ENCODE measurements at regions not wholly inside any gene's neighbourhood (a gene's known extent, or its start where the extent isn't known, plus 50 kb on each side); places are given as distances from the start of the nearest gene placed in this dataset.

DNA sequence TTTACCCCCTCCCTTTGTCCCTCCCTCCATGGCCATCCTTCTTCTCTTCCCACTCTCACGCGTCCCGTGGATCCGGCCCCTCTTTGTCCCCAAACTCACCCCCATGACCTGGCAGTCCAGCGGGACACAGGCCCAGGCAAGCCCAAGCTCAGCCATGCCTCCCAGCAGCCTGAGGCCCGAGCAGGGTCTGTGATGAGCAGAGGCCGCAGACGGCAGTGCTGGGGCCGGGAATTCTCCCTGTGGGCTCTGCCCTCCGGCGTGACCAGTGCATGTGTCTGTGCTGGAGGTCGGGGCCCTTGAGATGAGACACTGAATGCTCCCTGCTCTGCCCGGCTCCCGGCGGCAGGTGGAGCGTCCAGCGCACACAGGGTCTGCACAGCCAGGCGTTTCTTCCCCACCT, 237.9 kb downstream of the BRD1 start:
- Mint-ChIP-seq H3K9me3 (peaks cover 0 to 1% of the 10 kb centered on the region in 2 donors), H3K27ac (no peak overlapping the region), H3K4me3 (no peak overlapping the region), H3K36me3 (ENCODE audit: insufficient read depth in 2 of 2) (no peaks in the 10 kb centered on the region), H3K27me3 (ENCODE audit: low read depth) (no peaks in the 10 kb centered on the region), H3K4me1 (ENCODE audit: low read depth) (no peaks in the 10 kb centered on the region)
- ATAC-seq (replicated peaks in 1 of 2) = no peak
- no peak for DNase-seq

DNA sequence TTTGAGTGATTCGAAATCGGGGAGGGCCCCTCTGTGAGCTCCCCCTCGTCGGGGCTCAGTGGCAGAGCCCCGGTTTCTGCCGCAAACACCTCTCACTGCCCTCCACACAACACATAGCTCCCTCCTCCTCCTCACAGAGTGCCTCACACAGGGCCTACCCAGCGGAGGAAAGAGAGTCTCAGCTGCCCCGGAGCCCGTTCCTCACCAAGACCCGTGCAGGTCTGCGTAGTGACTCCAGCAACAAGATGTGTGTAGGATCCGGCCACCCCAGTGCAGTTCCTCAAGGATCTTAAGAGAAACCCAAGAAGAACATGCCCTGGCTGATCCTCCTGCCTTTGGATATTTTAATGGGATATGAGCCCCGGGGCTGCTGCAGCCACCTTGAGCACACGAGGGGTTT, 238.4 kb downstream of the BRD1 start:
- no peak overlapping the region for H3K27ac Mint-ChIP-seq

GRCh38 chr22:49588739-49589138, 238.9 kb downstream of the BRD1 start:
- Mint-ChIP-seq H3K27ac (no peak overlapping the region), H3K36me3 (ENCODE audit: insufficient read depth in 2 of 2) (peaks cover 0 to 3% of the 10 kb centered on the region in 2 donors), H3K27me3 (ENCODE audit: low read depth) (no peaks in the 10 kb centered on the region), H3K4me1 (ENCODE audit: low read depth) (no peaks in the 10 kb centered on the region), H3K4me3 (no peak overlapping the region), H3K9me3 (no peaks in the 10 kb centered on the region)
- no peak for ATAC-seq (replicated peaks in 1 of 2)
- DNase-seq = no peak

More for the DNA sequence above, 238.4 kb downstream of the BRD1 start:
- Mint-ChIP-seq H3K27me3 (ENCODE audit: low read depth) (no peaks in the 10 kb centered on the region), H3K4me1 (ENCODE audit: low read depth) (no peaks in the 10 kb centered on the region), H3K36me3 (ENCODE audit: insufficient read depth in 2 of 2) (no peaks in the 10 kb centered on the region), H3K4me3 (no peak overlapping the region), H3K9me3 (no peaks in the 10 kb centered on the region)
- no peak for DNase-seq
- no peak for ATAC-seq (replicated peaks in 1 of 2)

DNA sequence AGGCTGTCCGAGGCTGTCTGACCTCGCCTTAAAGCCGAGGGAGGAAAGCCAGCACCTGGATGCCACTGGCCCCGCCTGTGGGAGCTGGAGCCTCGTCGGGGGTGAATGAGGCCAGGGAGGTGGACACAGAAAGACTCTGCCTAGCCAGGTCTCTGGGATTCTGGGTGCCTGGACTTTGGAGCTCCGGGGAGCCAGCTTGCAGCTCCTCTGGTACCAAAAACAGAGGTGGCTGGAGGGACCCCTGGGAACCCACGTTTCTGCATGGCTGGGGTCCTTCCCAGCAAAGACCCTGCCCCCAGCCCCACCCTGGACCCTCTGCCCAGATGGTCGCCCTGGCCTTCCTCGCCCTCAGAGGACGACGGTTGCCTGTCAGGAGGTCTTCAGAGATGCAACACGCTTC, 239.7 kb downstream of the BRD1 start:
- no peak for DNase-seq
- H3K4me1 Mint-ChIP-seq (ENCODE audit: low read depth) = no peaks in the 10 kb centered on the region
- no peak for ATAC-seq (replicated peaks in 1 of 2)
- H3K27me3 Mint-ChIP-seq (ENCODE audit: low read depth) = no peaks in the 10 kb centered on the region
- no peak overlapping the region for H3K27ac Mint-ChIP-seq
- peaks cover 0 to 3% of the 10 kb centered on the region in 2 donors for H3K36me3 Mint-ChIP-seq (ENCODE audit: insufficient read depth in 2 of 2)
- H3K4me3 Mint-ChIP-seq = no peak overlapping the region
- no peaks in the 10 kb centered on the region for H3K9me3 Mint-ChIP-seq

DNA sequence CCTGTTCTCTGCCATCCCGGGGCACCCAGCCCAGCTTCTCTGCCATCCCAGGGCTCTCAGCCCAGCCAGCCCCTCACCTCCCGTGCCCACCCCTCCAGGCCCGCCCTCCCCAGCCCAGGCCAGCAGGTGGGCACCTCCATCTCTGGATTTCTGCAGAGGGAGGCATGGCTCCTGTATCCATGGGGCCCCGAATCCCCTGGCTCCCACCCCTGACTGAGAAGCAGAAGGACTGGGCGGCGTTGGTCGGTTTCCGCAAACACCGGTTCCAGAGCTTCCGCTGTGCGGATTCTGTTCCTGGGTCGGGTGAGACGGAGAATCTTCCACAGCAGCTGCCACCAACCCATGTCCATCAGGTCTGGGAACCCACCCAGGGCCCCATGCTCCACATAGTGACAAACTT, 240.3 kb downstream of the BRD1 start:
- no peak overlapping the region for H3K27ac Mint-ChIP-seq
- peaks cover 0 to 3% of the 10 kb centered on the region in 2 donors for H3K36me3 Mint-ChIP-seq (ENCODE audit: insufficient read depth in 2 of 2)
- DNase-seq = no peak
- ATAC-seq (replicated peaks in 1 of 2) = no peak
- no peaks in the 10 kb centered on the region for H3K4me1 Mint-ChIP-seq (ENCODE audit: low read depth)
- no peaks in the 10 kb centered on the region for H3K27me3 Mint-ChIP-seq (ENCODE audit: low read depth)
- H3K4me3 Mint-ChIP-seq = no peak overlapping the region
- no peaks in the 10 kb centered on the region for H3K9me3 Mint-ChIP-seq

DNA sequence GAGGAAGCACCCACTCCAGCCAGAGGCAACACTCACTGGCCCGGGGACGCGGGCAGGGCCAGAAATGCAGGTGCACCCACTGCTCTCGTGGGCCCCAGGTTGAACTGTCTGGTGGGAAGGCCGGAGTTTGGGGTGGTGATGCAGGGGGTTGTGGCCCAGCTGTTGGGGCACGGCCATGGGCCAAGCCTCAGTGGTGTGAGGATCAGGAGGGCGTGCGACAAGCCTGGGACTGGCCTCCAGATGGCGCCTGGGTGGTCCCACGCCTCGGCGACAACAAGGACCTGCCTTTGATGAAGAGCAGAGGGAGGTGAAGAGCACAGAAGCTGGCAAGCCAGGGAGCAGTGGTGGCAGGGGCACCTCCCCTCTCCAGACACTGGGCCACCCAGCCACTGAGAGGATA, 240.8 kb downstream of the BRD1 start:
- H3K27ac Mint-ChIP-seq = no peak overlapping the region
- no peaks in the 10 kb centered on the region for H3K27me3 Mint-ChIP-seq (ENCODE audit: low read depth)
- no peaks in the 10 kb centered on the region for H3K9me3 Mint-ChIP-seq
- peaks cover 0 to 3% of the 10 kb centered on the region in 2 donors for H3K36me3 Mint-ChIP-seq (ENCODE audit: insufficient read depth in 2 of 2)
- ATAC-seq (replicated peaks in 1 of 2) (no peak), DNase-seq (no peak)
- no peak overlapping the region for H3K4me3 Mint-ChIP-seq
- no peaks in the 10 kb centered on the region for H3K4me1 Mint-ChIP-seq (ENCODE audit: low read depth)

DNA sequence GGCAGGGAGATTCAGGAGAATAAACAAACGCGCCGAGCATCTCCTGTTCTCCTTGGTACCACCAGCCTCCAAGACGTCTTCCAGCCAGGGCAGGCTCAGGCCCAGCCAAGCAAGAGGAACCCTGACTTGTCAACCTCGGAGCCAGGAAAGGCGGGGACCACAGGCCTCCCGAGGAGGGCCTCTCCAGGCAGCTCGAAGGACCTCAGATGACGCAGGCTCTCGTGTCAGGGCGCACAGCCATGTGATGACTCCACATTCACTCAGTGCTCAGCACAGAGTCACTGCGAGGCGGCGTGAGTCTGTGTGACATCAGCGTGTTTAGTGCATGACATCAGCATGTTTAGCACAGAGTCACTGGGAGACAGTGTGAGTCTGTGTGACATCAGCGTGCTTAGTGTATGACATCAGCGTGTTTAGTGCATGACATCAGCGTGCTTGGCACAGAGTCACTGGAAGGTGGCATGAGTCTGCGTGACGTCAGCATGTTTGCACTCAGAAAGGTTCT, 241.4 kb downstream of the BRD1 start:
- H3K9me3 Mint-ChIP-seq = no peaks in the 10 kb centered on the region

DNA sequence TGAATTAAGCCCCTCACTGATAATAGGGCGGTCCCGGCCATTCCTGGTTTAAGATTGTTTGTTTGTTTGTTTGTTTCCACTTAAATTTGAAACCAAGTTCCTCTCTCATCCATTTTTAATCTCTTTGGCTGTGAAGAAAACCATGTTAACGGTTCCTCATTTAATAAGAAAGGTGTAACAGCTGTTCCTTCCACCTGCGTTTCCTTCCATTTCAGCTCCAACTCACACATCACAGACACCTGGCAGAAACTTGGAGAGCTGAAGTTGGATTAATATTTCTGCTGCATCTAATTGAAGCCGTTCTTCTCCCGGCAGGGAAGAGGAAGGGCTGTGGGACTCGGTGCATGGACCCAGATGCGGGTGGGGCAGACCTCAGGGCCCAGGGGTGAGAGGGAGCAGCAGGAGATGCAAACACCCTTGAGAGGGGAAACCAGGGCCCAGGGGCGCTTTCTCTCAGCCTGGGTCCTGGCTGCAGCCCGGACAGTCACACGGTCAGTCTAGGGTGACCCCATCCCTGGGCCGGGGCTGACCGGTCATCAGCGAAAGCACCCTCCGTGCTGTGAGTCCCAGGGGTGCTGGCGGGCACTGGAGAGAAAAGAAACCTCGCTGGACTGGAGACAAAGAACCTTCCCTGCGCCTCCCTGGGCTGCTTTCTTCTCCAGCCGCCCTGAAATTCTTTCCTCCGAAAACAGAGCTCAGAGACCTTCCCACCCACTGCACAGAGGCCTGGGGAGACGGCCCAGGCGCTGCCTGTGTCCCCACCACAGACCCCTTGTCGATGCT, 242.0 kb downstream of the BRD1 start:
- Mint-ChIP-seq H3K36me3 (ENCODE audit: insufficient read depth in 2 of 2) (peaks cover 0 to 3% of the 10 kb centered on the region in 2 donors), H3K9me3 (no peaks in the 10 kb centered on the region), H3K27me3 (ENCODE audit: low read depth) (no peaks in the 10 kb centered on the region), H3K4me1 (ENCODE audit: low read depth) (no peaks in the 10 kb centered on the region), H3K27ac (no peak overlapping the region), H3K4me3 (no peak overlapping the region)
- ATAC-seq (replicated peaks in 1 of 2) = no peak
- no peak for DNase-seq

More for the DNA sequence above, 241.4 kb downstream of the BRD1 start:
- H3K4me1 Mint-ChIP-seq (ENCODE audit: low read depth) = no peaks in the 10 kb centered on the region
- no peak overlapping the region for H3K27ac Mint-ChIP-seq
- peaks cover 0 to 3% of the 10 kb centered on the region in 2 donors for H3K36me3 Mint-ChIP-seq (ENCODE audit: insufficient read depth in 2 of 2)
- DNase-seq (no peak), ATAC-seq (replicated peaks in 1 of 2) (no peak)
- H3K4me3 Mint-ChIP-seq = no peak overlapping the region
- no peaks in the 10 kb centered on the region for H3K27me3 Mint-ChIP-seq (ENCODE audit: low read depth)

GRCh38 chr22:49583886-49584505, 243.7 kb downstream of the BRD1 start:
- ATAC-seq (replicated peaks in 1 of 2) = no peak
- Mint-ChIP-seq H3K4me1 (ENCODE audit: low read depth) (no peaks in the 10 kb centered on the region), H3K4me3 (no peak overlapping the region), H3K27ac (no peak overlapping the region), H3K9me3 (no peaks in the 10 kb centered on the region), H3K27me3 (ENCODE audit: low read depth) (no peaks in the 10 kb centered on the region), H3K36me3 (ENCODE audit: insufficient read depth in 2 of 2) (peaks cover 0 to 3% of the 10 kb centered on the region in 2 donors)
- no peak for DNase-seq

GRCh38 chr22:49583341-49583740, 244.3 kb downstream of the BRD1 start:
- H3K4me1 Mint-ChIP-seq (ENCODE audit: low read depth) = no peaks in the 10 kb centered on the region
- peaks cover 0 to 3% of the 10 kb centered on the region in 2 donors for H3K36me3 Mint-ChIP-seq (ENCODE audit: insufficient read depth in 2 of 2)
- H3K4me3 Mint-ChIP-seq = no peak overlapping the region
- no peaks in the 10 kb centered on the region for H3K9me3 Mint-ChIP-seq
- no peak for ATAC-seq (replicated peaks in 1 of 2)
- DNase-seq = no peak
- no peaks in the 10 kb centered on the region for H3K27me3 Mint-ChIP-seq (ENCODE audit: low read depth)
- no peak overlapping the region for H3K27ac Mint-ChIP-seq

DNA sequence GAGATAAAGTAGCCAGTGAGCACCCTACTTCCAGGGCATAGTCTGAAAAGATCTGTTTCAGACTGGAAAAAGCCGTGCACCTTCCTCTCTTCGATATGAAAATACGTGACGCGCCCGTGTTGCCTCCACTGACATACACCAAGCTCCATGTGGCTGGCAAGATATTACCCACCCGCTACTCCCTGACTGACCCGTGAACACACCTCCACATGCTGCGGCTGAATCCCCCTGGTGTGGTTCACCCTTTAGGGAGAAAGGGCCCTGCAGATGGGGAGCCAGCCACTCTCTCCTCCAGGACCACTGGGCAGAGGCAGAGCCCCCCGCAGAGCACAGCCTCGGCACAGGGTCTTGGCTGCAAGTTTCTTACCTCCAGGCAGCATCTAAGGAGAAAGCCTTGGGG, 245.0 kb downstream of the BRD1 start:
- Mint-ChIP-seq H3K9me3 (no peaks in the 10 kb centered on the region), H3K36me3 (ENCODE audit: insufficient read depth in 2 of 2) (peaks cover 0 to 3% of the 10 kb centered on the region in 2 donors), H3K27me3 (ENCODE audit: low read depth) (no peaks in the 10 kb centered on the region), H3K27ac (no peak overlapping the region), H3K4me3 (no peak overlapping the region), H3K4me1 (ENCODE audit: low read depth) (no peaks in the 10 kb centered on the region)
- ATAC-seq (replicated peaks in 1 of 2) (no peak), DNase-seq (no peak)

- no peaks in the 10 kb centered on the region for H3K9me3 Mint-ChIP-seq
- no peak overlapping the region for H3K27ac Mint-ChIP-seq
- no peak for ATAC-seq (replicated peaks in 1 of 2)
- H3K27me3 Mint-ChIP-seq (ENCODE audit: low read depth) = no peaks in the 10 kb centered on the region
- H3K36me3 Mint-ChIP-seq (ENCODE audit: insufficient read depth in 2 of 2) = peaks cover 0 to 3% of the 10 kb centered on the region in 2 donors
- peaks cover under 1% of the 10 kb centered on the region for H3K4me1 Mint-ChIP-seq (ENCODE audit: low read depth)
- H3K4me3 Mint-ChIP-seq = no peak overlapping the region
- DNase-seq = no peak
Measured at GRCh38 chr22:49582181-49582580, 245.5 kb downstream of the BRD1 start.

DNA sequence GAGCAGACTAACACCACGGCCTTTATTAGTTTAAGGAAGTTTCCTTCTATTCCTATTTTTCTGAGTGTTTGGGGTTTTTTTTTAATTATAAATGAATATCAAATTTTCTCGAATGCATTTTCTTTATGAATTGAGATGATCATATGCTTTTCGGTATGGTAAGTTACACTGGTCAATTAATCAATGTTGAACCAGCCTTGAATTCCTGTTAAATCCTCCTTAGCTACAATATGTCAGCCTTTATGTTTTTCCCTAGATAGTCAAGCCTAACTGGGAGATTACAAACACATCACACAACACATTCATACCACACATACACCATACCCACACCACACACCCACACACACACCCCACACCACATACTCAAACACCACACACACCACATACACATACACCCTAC, 247.6 kb downstream of the BRD1 start:
- H3K9me3 Mint-ChIP-seq = no peaks in the 10 kb centered on the region
- H3K27me3 Mint-ChIP-seq (ENCODE audit: low read depth) = no peaks in the 10 kb centered on the region
- no peak overlapping the region for H3K4me3 Mint-ChIP-seq
- peaks cover 0 to 3% of the 10 kb centered on the region in 2 donors for H3K36me3 Mint-ChIP-seq (ENCODE audit: insufficient read depth in 2 of 2)
- H3K27ac Mint-ChIP-seq = no peak overlapping the region
- DNase-seq = no peak
- H3K4me1 Mint-ChIP-seq (ENCODE audit: low read depth) = peaks cover 8% of the 10 kb centered on the region
- no peak for ATAC-seq (replicated peaks in 1 of 2)
